ENCODE measurements at regions not wholly inside any gene's neighbourhood (a gene's known extent, or its start where the extent isn't known, plus 50 kb on each side); places are given as distances from the start of the nearest gene placed in this dataset.

GRCh38 chr6:159436581-159436980 lies 256.5 kb downstream of the SOD2 start:
- H2BK120ac ChIP-seq (ENCODE audit: low read depth, low read length, poor library complexity, severe bottlenecking) = no peak overlapping the region
- H2AFZ ChIP-seq (ENCODE audit: low read length) = no peak overlapping the region
- H3K4me2 ChIP-seq (ENCODE audit: insufficient read depth, insufficient read length, low read length) = no peak overlapping the region
- no peak overlapping the region for H3K4ac ChIP-seq (ENCODE audit: low read depth, low read length)
- H3K56ac ChIP-seq (ENCODE audit: insufficient read length, low read depth, low read length) = no peak overlapping the region
- H3K23me2 ChIP-seq (ENCODE audit: insufficient read length, low read depth, low read length, poor library complexity, severe bottlenecking) = no peaks in the 10 kb centered on the region
- Mint-ChIP-seq H3K9me3 (peaks cover 15 to 66% of the 10 kb centered on the region in 2 experiments), H3K27ac (no peak overlapping the region), H3K36me3 (ENCODE audit: insufficient read depth in 1 of 3, low read depth in 3 of 3) (peaks cover 7 to 10% (median 8%) of the 10 kb centered on the region in 3 experiments; a peak in 4 of 7 replicates), H3K27me3 (ENCODE audit: low read depth) (peaks cover 11% of the 10 kb centered on the region), H3K4me1 (no peaks in the 10 kb centered on the region), H3K4me3 (no peak overlapping the region)
- no peak overlapping the region for H4K8ac ChIP-seq (replicated peaks; ENCODE audit: insufficient read length, low read depth, low read length)
- H2BK15ac ChIP-seq (ENCODE audit: low read depth, low read length) = no peak overlapping the region
- H4K20me1 ChIP-seq (ENCODE audit: control insufficient read depth, insufficient read depth, insufficient read length) = no peaks in the 10 kb centered on the region
- no peak overlapping the region for H3K18ac ChIP-seq (ENCODE audit: insufficient read length, low read depth, low read length)
- no peak overlapping the region for H4K91ac ChIP-seq (ENCODE audit: insufficient read length, low read depth, low read length)
- no peaks in the 10 kb centered on the region for H3K79me2 ChIP-seq (ENCODE audit: insufficient read depth, low read length)
- no peak overlapping the region for H2BK12ac ChIP-seq (ENCODE audit: insufficient read length, low read depth, low read length)
- H3K27me3 ChIP-seq (ENCODE audit: insufficient read depth, low read length) = no peaks in the 10 kb centered on the region
- H3K9ac ChIP-seq (ENCODE audit: extremely low read depth, insufficient read length, low read length) = no peak overlapping the region
- no CpG with 5 or more reads among the region's 6 CpGs for WGBS (ENCODE audit: extremely low coverage, insufficient read length, low lambda C conversion rate)
- H3T11ph ChIP-seq (ENCODE audit: low read length) = no peak overlapping the region
- TF ChIP-seq CTCF (conservative IDR thresholded peaks at IDR 0.05) = no peak
- no peak overlapping the region for H3K27ac ChIP-seq (ENCODE audit: insufficient read length, low read depth, low read length)
- H3K9me3 ChIP-seq (ENCODE audit: control insufficient read depth, low read depth, low read length) = no peaks in the 10 kb centered on the region
- no peak overlapping the region for H2BK20ac ChIP-seq (ENCODE audit: low read depth, low read length, poor library complexity, severe bottlenecking)
- H3K4me1 ChIP-seq (ENCODE audit: insufficient read depth, low read length) = no peaks in the 10 kb centered on the region
- no peak overlapping the region for H2BK5ac ChIP-seq (ENCODE audit: insufficient read length, low read length)
- H3K14ac ChIP-seq (ENCODE audit: insufficient read depth, low read length) = no peak overlapping the region
- H3K23ac ChIP-seq (ENCODE audit: insufficient read length, low read depth, low read length) = no peak overlapping the region
- DNase-seq = no peak
- no peak overlapping the region for H4K5ac ChIP-seq (ENCODE audit: insufficient read length, low read depth, low read length)
- no peak overlapping the region for H2AK5ac ChIP-seq (ENCODE audit: insufficient read length, low read length)
- H3K79me1 ChIP-seq (ENCODE audit: insufficient read depth, low read depth, low read length, poor library complexity, severe bottlenecking) = no peaks in the 10 kb centered on the region

Data from H9 (cell line).